ENCODE measurements at regions not wholly inside any gene's neighbourhood (a gene's known extent, or its start where the extent isn't known, plus 50 kb on each side); places are given as distances from the start of the nearest gene placed in this dataset.

GRCh38 chr3:19645093-19645492, 288.9 kb downstream of the EFHB start:
- no peak for TF ChIP-seq CTCF (conservative IDR thresholded peaks at IDR 0.05)
- Mint-ChIP-seq H3K4me3 (no peak overlapping the region), H3K36me3 (ENCODE audit: low read depth) (no peaks in the 10 kb centered on the region), H3K4me1 (no peaks in the 10 kb centered on the region), H3K27ac (no peak overlapping the region), H3K27me3 (ENCODE audit: insufficient read depth) (no peaks in the 10 kb centered on the region), H3K9me3 (peaks cover 2% of the 10 kb centered on the region)
- no peak for DNase-seq
- Histone ChIP-seq H3K36me3 (ENCODE audit: control insufficient read depth, insufficient read depth, low read length) (no peaks in the 10 kb centered on the region), H3K27ac (ENCODE audit: low read depth, low read length) (no peak overlapping the region), H3K4me1 (ENCODE audit: control insufficient read depth, insufficient read depth, low read length) (no peaks in the 10 kb centered on the region), H3K9ac (ENCODE audit: extremely low read depth, low read length, poor library complexity, severe bottlenecking) (no peak overlapping the region), H3K4me3 (ENCODE audit: low read length) (no peak overlapping the region), H3K9me3 (ENCODE audit: control insufficient read depth, low read length) (no peaks in the 10 kb centered on the region), H3K27me3 (ENCODE audit: control insufficient read depth, insufficient read depth, low read length, poor library complexity, severe bottlenecking) (no peaks in the 10 kb centered on the region)
- WGBS, 2 experiments (ENCODE audit: insufficient coverage in 1 of 2, insufficient read length in 1 of 2), result 87% methylated on average over 2 of the region's 2 CpGs; no CpG with 5 or more reads in 1 of the 2 experiments

GRCh38 chr3:19644405-19644804, 289.6 kb downstream of the EFHB start:
- H3K4me3 ChIP-seq (ENCODE audit: low read length), result no peak overlapping the region
- H3K27ac ChIP-seq (ENCODE audit: low read depth, low read length), result no peak overlapping the region
- H3K4me1 ChIP-seq (ENCODE audit: control insufficient read depth, insufficient read depth, low read length), result no peaks in the 10 kb centered on the region
- H3K27me3 ChIP-seq (ENCODE audit: control insufficient read depth, insufficient read depth, low read length, poor library complexity, severe bottlenecking), result no peaks in the 10 kb centered on the region
- no peak overlapping the region for H3K27ac Mint-ChIP-seq
- TF ChIP-seq CTCF (conservative IDR thresholded peaks at IDR 0.05), result no peak
- no peaks in the 10 kb centered on the region for H3K4me1 Mint-ChIP-seq
- no peaks in the 10 kb centered on the region for H3K36me3 ChIP-seq (ENCODE audit: control insufficient read depth, insufficient read depth, low read length)
- no peaks in the 10 kb centered on the region for H3K27me3 Mint-ChIP-seq (ENCODE audit: insufficient read depth)
- 83 to 96% methylated on average over 1 of the region's 2 CpGs for WGBS, 2 experiments (ENCODE audit: insufficient coverage in 1 of 2, insufficient read length in 1 of 2)
- H3K9ac ChIP-seq (ENCODE audit: extremely low read depth, low read length, poor library complexity, severe bottlenecking), result no peak overlapping the region
- no peak overlapping the region for H3K4me3 Mint-ChIP-seq
- no peak for DNase-seq
- H3K9me3 Mint-ChIP-seq, result peaks cover 2% of the 10 kb centered on the region
- no peaks in the 10 kb centered on the region for H3K36me3 Mint-ChIP-seq (ENCODE audit: low read depth)
- H3K9me3 ChIP-seq (ENCODE audit: control insufficient read depth, low read length), result no peaks in the 10 kb centered on the region

- Mint-ChIP-seq H3K4me1 (no peaks in the 10 kb centered on the region), H3K27me3 (ENCODE audit: insufficient read depth) (no peaks in the 10 kb centered on the region), H3K36me3 (ENCODE audit: low read depth) (no peaks in the 10 kb centered on the region), H3K27ac (no peak overlapping the region), H3K9me3 (peaks cover 6% of the 10 kb centered on the region), H3K4me3 (no peak overlapping the region)
- Histone ChIP-seq H3K27me3 (ENCODE audit: control insufficient read depth, insufficient read depth, low read length, poor library complexity, severe bottlenecking) (no peaks in the 10 kb centered on the region), H3K9ac (ENCODE audit: extremely low read depth, low read length, poor library complexity, severe bottlenecking) (no peak overlapping the region), H3K9me3 (ENCODE audit: control insufficient read depth, low read length) (no peaks in the 10 kb centered on the region), H3K4me1 (ENCODE audit: control insufficient read depth, insufficient read depth, low read length) (no peaks in the 10 kb centered on the region), H3K4me3 (ENCODE audit: low read length) (no peak overlapping the region), H3K27ac (ENCODE audit: low read depth, low read length) (no peak overlapping the region), H3K36me3 (ENCODE audit: control insufficient read depth, insufficient read depth, low read length) (no peaks in the 10 kb centered on the region)
- TF ChIP-seq CTCF (conservative IDR thresholded peaks at IDR 0.05), result no peak
- 88% methylated on average over 2 of the region's 2 CpGs; no CpG with 5 or more reads in 1 of the 2 experiments for WGBS, 2 experiments (ENCODE audit: insufficient coverage in 1 of 2, insufficient read length in 1 of 2)
- DNase-seq, result no peak
Measured at GRCh38 chr3:19641408-19641807, 292.6 kb downstream of the EFHB start.

Data from endodermal cell (in vitro differentiated cells).